OCI-LY3 (cell line): ENCODE measurements at regions not wholly inside any gene's neighbourhood (a gene's known extent, or its start where the extent isn't known, plus 50 kb on each side); places are given as distances from the start of the nearest gene placed in this dataset.

ENCODE experiments used
- EZH2phosphoT487 ChIP-seq: fragments of 200-600 bp; shearing (Covaris generic); IDR thresholded peaks from 2 replicates; pipeline ENCODE4 v1.6.1; 2018; ENCODE audit warnings: antibody characterized with exemption, mixed run types, low read depth
- TF ChIP-seq, protein P1 (sequence below): fragments of 200-600, 300-600 bp; sonication (generic); IDR thresholded peaks from 2 replicates; pipeline ENCODE4 v1.5.1; 2014; ENCODE audit warnings: antibody characterized with exemption, low read length, low read depth

DNA sequence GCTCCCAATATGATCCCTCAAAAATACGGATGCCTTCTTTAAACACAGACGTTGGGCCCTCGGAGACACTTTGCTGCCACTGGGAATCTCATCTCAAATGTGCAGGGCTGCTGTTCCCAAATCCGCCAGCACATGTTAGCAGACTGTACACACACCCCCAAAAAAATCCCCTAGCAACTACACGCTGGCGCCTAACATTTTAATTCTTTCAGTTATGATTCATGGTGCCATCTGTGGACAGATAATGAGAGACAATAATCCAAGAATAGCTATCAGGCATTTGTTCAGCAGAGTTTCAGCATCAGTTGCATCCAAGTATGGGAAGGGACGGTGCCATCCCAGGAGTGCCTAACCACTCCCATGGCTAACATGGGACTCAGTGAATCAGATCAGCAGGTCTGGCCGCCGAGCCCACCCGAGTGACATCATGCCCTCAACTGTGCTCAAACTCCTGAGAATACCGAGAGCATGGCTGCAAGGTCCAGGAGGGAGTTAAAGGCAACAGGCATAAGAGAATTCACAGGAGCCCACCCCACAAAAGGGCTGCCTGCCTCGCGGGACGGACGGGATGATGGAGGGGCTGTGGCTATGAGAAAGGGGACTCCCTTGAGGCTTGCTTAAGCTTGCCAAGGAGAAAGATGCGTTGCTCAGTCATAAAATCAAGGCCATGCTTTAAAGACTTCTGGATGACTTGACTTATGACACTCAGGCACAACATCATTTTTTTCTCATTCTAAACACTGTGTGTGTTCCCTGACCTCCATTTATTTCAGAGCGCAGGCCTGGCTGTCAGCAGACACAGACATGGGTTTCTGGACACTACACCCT lies 337.0 kb downstream of the SHANK2 start:
- TF ChIP-seq, protein P1, sequence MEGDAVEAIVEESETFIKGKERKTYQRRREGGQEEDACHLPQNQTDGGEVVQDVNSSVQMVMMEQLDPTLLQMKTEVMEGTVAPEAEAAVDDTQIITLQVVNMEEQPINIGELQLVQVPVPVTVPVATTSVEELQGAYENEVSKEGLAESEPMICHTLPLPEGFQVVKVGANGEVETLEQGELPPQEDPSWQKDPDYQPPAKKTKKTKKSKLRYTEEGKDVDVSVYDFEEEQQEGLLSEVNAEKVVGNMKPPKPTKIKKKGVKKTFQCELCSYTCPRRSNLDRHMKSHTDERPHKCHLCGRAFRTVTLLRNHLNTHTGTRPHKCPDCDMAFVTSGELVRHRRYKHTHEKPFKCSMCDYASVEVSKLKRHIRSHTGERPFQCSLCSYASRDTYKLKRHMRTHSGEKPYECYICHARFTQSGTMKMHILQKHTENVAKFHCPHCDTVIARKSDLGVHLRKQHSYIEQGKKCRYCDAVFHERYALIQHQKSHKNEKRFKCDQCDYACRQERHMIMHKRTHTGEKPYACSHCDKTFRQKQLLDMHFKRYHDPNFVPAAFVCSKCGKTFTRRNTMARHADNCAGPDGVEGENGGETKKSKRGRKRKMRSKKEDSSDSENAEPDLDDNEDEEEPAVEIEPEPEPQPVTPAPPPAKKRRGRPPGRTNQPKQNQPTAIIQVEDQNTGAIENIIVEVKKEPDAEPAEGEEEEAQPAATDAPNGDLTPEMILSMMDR, result no peak
- TF ChIP-seq EZH2phosphoT487, result no peak
